GM23338 (cell line): ENCODE measurements at regions not wholly inside any gene's neighbourhood (a gene's known extent, or its start where the extent isn't known, plus 50 kb on each side); places are given as distances from the start of the nearest gene placed in this dataset.
"Not testable (repeated sequence)": the region's sequence is repeated elsewhere in the genome, so short reads cannot be mapped to it uniquely, and the experiment has no call there.

ENCODE experiments used
- ATAC-seq: fragments of 200-7000 bp; cut with Tn5 transposase; 3 replicates; pipeline ENCODE4 v1.9.1; 2020
- DNase-seq: peaks from one replicate; pipeline ENCODE4 v3.0.0-alpha.2; 2015; ENCODE audit warnings: low spot score
- H2AFZ ChIP-seq: fragments of 200-600 bp; sonication (generic); 2 replicates; pipeline ENCODE4 v1.8.0; 2016; ENCODE audit warnings: antibody characterized with exemption, mild to moderate bottlenecking, moderate library complexity
- H3F3A ChIP-seq: fragments of 200-600 bp; sonication (generic); replicated peaks from 2 replicates; pipeline ENCODE4 v1.8.0; 2017; ENCODE audit warnings: antibody characterized with exemption, mixed run types, low read depth
- H3K27ac ChIP-seq: fragments of 200-600 bp; sonication (generic); 2 replicates; pipeline ENCODE4 v1.6.1; 2016; ENCODE audit warnings: low read depth
- H3K27me3 ChIP-seq: fragments of 200-600 bp; sonication (generic); 2 replicates; pipeline ENCODE4 v1.8.0; 2016; ENCODE audit warnings: mild to moderate bottlenecking, mixed run types, moderate library complexity; ENCODE audit not compliant: insufficient read depth
- H3K36me3 ChIP-seq: fragments of 200-600 bp; sonication (generic); 2 replicates; pipeline ENCODE4 v1.8.0; 2016; ENCODE audit warnings: mild to moderate bottlenecking; ENCODE audit not compliant: insufficient read depth
- H3K4me1 ChIP-seq: fragments of 200-600 bp; sonication (generic); 2 replicates; pipeline ENCODE4 v1.8.0; 2016; ENCODE audit warnings: mild to moderate bottlenecking, moderate library complexity; ENCODE audit not compliant: insufficient read depth
- H3K4me2 ChIP-seq: fragments of 200-600 bp; sonication (generic); 2 replicates; pipeline ENCODE4 v1.7.1; 2017; ENCODE audit warnings: mixed run types
- H3K4me3 ChIP-seq: fragments of 200-600 bp; sonication (generic); 2 replicates; pipeline ENCODE4 v1.6.1; 2016; ENCODE audit warnings: mixed run types
- H3K79me2 ChIP-seq: fragments of 200-600 bp; sonication (generic); replicated peaks from 2 replicates; pipeline ENCODE4 v1.8.0; 2017; ENCODE audit warnings: mild to moderate bottlenecking; ENCODE audit not compliant: insufficient read depth
- H3K9me2 ChIP-seq: fragments of 200-600 bp; sonication (generic); 2 replicates; pipeline ENCODE4 v1.8.0; 2017; ENCODE audit not compliant: insufficient read depth
- H4K20me1 ChIP-seq: fragments of 200-600 bp; sonication (generic); replicated peaks from 2 replicates; pipeline ENCODE4 v1.8.0; 2017; ENCODE audit warnings: mild to moderate bottlenecking; ENCODE audit not compliant: insufficient read depth
- H3K27ac Mint-ChIP-seq: 2 replicates; pipeline ENCODE4 v1.8.0; 2020; ENCODE audit warnings: inconsistent platforms, mild to moderate bottlenecking, moderate library complexity, mixed read lengths
- H3K27me3 Mint-ChIP-seq: 3 replicates; pipeline ENCODE4 v1.8.0; 2022; ENCODE audit warnings: low read depth, mild to moderate bottlenecking, moderate library complexity, mixed read lengths, inconsistent platforms; ENCODE audit not compliant: insufficient read depth, poor library complexity
- H3K36me3 Mint-ChIP-seq: 3 replicates; pipeline ENCODE4 v1.8.0; 2021; ENCODE audit warnings: low read depth, mild to moderate bottlenecking, inconsistent platforms, moderate library complexity, mixed read lengths
- H3K4me1 Mint-ChIP-seq: 3 replicates; pipeline ENCODE4 v1.8.0; 2020; ENCODE audit warnings: mild to moderate bottlenecking, inconsistent platforms, mixed read lengths
- H3K4me3 Mint-ChIP-seq: 3 replicates; pipeline ENCODE4 v1.8.0; 2021; ENCODE audit warnings: moderate library complexity, mild to moderate bottlenecking, inconsistent platforms, mixed read lengths
- H3K9me3 Mint-ChIP-seq: 3 replicates; pipeline ENCODE4 v1.8.0; 2020; ENCODE audit warnings: moderate library complexity, mild to moderate bottlenecking, inconsistent platforms, mixed read lengths
- POLR2AphosphoS5 ChIP-seq: IDR thresholded peaks from 2 replicates; pipeline ENCODE4 v1.6.1; 2016; ENCODE audit warnings: antibody characterized with exemption, low read depth
- TF ChIP-seq, protein P1 (sequence below): fragments of 250-450 bp; sonication (Bioruptor Pico); IDR thresholded peaks from 2 replicates; pipeline ENCODE4 v1.5.0; 2020; ENCODE audit warnings: mild to moderate bottlenecking, moderate library complexity
- TF ChIP-seq, protein P2 (sequence below), 2 experiments: fragments of 200-600 bp in 1 of 2; sonication (generic) in 1 of 2; conservative IDR thresholded peaks; 2 replicates each; pipeline versions ENCODE4 v1.5.1 to v1.6.1; 2016 to 2017; ENCODE audit warnings: antibody characterized with exemption in 2 of 2, low read depth in 2 of 2, mild to moderate bottlenecking in 2 of 2, moderate library complexity in 1 of 2

DNA sequence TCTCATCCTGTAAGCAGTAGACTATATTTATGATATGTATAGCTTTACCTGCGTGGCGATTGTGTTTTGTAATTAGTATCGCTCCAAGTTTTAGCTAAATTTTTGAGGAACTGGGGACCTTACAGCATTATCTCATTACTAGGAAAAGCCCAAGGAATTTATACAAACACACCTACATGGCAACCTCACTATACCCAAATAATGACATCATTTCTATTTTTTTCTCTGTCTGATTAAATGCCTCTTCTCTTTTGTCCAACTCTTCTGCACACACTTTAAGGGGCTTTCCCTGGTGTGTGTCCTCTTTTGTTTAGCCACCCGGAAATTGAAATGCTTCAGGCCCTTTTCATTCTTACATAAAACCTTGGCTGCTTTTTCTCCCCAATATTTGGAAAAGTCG is 82.9 kb upstream of the EXOC2 start (continued):
- TF ChIP-seq, protein P1, sequence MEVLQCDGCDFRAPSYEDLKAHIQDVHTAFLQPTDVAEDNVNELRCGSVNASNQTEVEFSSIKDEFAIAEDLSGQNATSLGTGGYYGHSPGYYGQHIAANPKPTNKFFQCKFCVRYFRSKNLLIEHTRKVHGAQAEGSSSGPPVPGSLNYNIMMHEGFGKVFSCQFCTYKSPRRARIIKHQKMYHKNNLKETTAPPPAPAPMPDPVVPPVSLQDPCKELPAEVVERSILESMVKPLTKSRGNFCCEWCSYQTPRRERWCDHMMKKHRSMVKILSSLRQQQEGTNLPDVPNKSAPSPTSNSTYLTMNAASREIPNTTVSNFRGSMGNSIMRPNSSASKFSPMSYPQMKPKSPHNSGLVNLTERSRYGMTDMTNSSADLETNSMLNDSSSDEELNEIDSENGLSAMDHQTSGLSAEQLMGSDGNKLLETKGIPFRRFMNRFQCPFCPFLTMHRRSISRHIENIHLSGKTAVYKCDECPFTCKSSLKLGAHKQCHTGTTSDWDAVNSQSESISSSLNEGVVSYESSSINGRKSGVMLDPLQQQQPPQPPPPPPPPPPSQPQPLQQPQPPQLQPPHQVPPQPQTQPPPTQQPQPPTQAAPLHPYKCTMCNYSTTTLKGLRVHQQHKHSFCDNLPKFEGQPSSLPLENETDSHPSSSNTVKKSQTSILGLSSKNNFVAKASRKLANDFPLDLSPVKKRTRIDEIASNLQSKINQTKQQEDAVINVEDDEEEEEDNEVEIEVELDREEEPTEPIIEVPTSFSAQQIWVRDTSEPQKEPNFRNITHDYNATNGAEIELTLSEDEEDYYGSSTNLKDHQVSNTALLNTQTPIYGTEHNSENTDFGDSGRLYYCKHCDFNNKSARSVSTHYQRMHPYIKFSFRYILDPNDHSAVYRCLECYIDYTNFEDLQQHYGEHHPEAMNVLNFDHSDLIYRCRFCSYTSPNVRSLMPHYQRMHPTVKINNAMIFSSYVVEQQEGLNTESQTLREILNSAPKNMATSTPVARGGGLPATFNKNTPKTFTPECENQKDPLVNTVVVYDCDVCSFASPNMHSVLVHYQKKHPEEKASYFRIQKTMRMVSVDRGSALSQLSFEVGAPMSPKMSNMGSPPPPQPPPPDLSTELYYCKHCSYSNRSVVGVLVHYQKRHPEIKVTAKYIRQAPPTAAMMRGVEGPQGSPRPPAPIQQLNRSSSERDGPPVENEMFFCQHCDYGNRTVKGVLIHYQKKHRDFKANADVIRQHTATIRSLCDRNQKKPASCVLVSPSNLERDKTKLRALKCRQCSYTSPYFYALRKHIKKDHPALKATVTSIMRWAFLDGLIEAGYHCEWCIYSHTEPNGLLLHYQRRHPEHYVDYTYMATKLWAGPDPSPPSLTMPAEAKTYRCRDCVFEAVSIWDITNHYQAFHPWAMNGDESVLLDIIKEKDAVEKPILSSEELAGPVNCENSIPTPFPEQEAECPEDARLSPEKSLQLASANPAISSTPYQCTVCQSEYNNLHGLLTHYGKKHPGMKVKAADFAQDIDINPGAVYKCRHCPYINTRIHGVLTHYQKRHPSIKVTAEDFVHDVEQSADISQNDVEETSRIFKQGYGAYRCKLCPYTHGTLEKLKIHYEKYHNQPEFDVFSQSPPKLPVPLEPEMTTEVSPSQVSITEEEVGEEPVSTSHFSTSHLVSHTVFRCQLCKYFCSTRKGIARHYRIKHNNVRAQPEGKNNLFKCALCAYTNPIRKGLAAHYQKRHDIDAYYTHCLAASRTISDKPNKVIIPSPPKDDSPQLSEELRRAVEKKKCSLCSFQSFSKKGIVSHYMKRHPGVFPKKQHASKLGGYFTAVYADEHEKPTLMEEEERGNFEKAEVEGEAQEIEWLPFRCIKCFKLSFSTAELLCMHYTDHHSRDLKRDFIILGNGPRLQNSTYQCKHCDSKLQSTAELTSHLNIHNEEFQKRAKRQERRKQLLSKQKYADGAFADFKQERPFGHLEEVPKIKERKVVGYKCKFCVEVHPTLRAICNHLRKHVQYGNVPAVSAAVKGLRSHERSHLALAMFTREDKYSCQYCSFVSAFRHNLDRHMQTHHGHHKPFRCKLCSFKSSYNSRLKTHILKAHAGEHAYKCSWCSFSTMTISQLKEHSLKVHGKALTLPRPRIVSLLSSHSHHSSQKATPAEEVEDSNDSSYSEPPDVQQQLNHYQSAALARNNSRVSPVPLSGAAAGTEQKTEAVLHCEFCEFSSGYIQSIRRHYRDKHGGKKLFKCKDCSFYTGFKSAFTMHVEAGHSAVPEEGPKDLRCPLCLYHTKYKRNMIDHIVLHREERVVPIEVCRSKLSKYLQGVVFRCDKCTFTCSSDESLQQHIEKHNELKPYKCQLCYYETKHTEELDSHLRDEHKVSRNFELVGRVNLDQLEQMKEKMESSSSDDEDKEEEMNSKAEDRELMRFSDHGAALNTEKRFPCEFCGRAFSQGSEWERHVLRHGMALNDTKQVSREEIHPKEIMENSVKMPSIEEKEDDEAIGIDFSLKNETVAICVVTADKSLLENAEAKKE (CRISPR knock-in tag) = no peak
- no peak for TF ChIP-seq POLR2AphosphoS5
- TF ChIP-seq, protein P2, sequence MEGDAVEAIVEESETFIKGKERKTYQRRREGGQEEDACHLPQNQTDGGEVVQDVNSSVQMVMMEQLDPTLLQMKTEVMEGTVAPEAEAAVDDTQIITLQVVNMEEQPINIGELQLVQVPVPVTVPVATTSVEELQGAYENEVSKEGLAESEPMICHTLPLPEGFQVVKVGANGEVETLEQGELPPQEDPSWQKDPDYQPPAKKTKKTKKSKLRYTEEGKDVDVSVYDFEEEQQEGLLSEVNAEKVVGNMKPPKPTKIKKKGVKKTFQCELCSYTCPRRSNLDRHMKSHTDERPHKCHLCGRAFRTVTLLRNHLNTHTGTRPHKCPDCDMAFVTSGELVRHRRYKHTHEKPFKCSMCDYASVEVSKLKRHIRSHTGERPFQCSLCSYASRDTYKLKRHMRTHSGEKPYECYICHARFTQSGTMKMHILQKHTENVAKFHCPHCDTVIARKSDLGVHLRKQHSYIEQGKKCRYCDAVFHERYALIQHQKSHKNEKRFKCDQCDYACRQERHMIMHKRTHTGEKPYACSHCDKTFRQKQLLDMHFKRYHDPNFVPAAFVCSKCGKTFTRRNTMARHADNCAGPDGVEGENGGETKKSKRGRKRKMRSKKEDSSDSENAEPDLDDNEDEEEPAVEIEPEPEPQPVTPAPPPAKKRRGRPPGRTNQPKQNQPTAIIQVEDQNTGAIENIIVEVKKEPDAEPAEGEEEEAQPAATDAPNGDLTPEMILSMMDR (conservative IDR thresholded peaks at IDR 0.05; ENCODE audit: low read depth in 2 of 2) = no peak

DNA sequence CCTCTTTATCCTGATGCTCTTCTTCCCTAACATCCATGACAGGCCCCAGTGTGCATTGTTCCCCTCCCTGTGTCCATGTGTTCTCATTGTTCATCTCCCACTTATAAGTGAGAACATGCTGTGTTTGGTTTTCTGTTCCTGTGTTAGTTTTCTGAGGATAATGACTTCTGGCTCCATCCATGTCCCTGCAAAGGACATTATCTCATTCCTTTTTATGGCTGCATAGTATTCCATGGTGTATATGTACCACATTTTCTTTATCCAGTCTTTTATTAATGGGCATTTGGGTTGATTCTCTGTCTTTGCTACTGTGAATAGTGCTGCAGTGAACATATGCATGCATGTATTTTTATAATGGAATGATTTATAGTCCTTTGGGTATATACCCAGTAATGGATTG is 78.7 kb upstream of the EXOC2 start:
- not testable (repeated sequence) for ATAC-seq

More for the DNA sequence above, 78.7 kb upstream of the EXOC2 start:
- H3K9me2 ChIP-seq, H3F3A ChIP-seq, H3K4me1 ChIP-seq, H3K27me3 Mint-ChIP-seq, H3K4me3 Mint-ChIP-seq, H3K27me3 ChIP-seq, DNase-seq, H3K27ac Mint-ChIP-seq, H4K20me1 ChIP-seq, H3K4me1 Mint-ChIP-seq, H3K79me2 ChIP-seq, H3K36me3 ChIP-seq, H3K9me3 Mint-ChIP-seq, H3K27ac ChIP-seq, H3K4me3 ChIP-seq, H3K4me2 ChIP-seq, H3K36me3 Mint-ChIP-seq, H2AFZ ChIP-seq: not testable (repeated sequence)
